ENCODE measurements at regions not wholly inside any gene's neighbourhood (a gene's known extent, or its start where the extent isn't known, plus 50 kb on each side); places are given as distances from the start of the nearest gene placed in this dataset.

DNA sequence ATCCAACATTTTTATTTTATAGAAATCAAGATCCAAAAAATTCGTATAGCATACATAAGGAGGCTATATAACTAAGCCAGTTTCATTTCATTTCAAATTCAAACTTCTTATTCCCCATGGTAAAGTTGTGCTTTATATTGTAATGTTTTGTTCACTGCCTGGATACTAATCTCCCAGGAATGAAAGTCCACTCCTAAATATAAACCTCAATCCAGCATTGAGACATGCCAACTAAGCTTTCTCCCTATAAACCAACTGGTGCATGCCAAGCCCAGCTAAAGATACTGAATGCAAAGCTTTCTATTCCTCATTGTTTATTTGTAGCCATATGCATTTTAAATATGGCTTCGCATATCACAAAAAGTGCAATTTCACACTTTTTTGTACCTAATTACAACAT, 63.8 kb upstream of the INPP4B start:
- TF ChIP-seq, protein P1, sequence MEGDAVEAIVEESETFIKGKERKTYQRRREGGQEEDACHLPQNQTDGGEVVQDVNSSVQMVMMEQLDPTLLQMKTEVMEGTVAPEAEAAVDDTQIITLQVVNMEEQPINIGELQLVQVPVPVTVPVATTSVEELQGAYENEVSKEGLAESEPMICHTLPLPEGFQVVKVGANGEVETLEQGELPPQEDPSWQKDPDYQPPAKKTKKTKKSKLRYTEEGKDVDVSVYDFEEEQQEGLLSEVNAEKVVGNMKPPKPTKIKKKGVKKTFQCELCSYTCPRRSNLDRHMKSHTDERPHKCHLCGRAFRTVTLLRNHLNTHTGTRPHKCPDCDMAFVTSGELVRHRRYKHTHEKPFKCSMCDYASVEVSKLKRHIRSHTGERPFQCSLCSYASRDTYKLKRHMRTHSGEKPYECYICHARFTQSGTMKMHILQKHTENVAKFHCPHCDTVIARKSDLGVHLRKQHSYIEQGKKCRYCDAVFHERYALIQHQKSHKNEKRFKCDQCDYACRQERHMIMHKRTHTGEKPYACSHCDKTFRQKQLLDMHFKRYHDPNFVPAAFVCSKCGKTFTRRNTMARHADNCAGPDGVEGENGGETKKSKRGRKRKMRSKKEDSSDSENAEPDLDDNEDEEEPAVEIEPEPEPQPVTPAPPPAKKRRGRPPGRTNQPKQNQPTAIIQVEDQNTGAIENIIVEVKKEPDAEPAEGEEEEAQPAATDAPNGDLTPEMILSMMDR (IDR thresholded peaks at IDR 0.05), result no peak
- no peak for TF ChIP-seq POLR2A (IDR thresholded peaks at IDR 0.05)
